Stimulated activated CD4-positive, alpha-beta T cell treated with anti-CD3 and anti-CD28 coated beads, Interleukin-1b, Interleukin-23, amount 100 ng/mL, for 48 hours (primary cell): ENCODE measurements at regions not wholly inside any gene's neighbourhood (a gene's known extent, or its start where the extent isn't known, plus 50 kb on each side); places are given as distances from the start of the nearest gene placed in this dataset.

Experiments
- DNase-seq: peaks from one replicate; pipeline ENCODE4 v3.0.0-alpha.2; 2020

- no peak for DNase-seq
Observed at GRCh38 chr21:26641062-26641461, 68.0 kb upstream of the CYYR1 start.

GRCh38 chr21:26637201-26637745 is 64.2 kb upstream of the CYYR1 start:
- DNase-seq: no peak

- no peak for DNase-seq
Observed at GRCh38 chr21:26635681-26636080, 62.6 kb upstream of the CYYR1 start.

- no peak for DNase-seq
Observed at GRCh38 chr21:26632691-26633090, 59.6 kb upstream of the CYYR1 start.

DNA sequence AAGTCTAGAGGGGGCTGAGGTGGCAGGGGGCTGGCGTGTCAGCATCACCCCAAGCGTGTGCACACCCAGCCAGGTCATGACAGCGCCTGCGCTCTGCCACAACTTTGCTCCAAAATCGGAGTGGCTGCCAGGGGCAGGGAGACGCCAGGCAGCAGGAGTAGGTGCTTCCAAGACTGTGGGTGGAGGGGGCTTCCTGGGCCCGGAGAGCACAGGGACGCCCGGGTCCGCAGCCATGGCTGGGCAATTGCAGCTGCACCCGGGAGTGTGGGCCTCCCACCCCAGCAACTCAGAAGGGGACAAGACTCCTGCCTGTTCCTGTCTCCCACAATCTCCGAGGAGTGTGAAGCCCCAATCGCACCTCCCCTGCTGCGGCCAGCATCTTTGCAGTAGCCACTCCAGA is 53.1 kb upstream of the CYYR1 start:
- no peak for DNase-seq

- DNase-seq: no peak
Observed at GRCh38 chr21:26624983-26625519, 52.0 kb upstream of the CYYR1 start.
